Naive thymus-derived CD8-positive, alpha-beta T cell (primary cell): ENCODE measurements at regions not wholly inside any gene's neighbourhood (a gene's known extent, or its start where the extent isn't known, plus 50 kb on each side); places are given as distances from the start of the nearest gene placed in this dataset.

Experiments used
- ATAC-seq, 2 donors: fragments of 150-1000 bp; cut with Tn5 transposase in 1 of 2; sonication (Bioruptor Pico), chemical (Tn5 transposase) in 1 of 2; 1 replicate in 1 of 2; 2 replicates in 1 of 2; pipeline ENCODE4 v1.10.0; 2021; ENCODE audit warnings: mild to moderate bottlenecking in 2 of 2, moderate library complexity in 2 of 2
- POLR2A ChIA-PET: fragments of 350-600 bp; sonication (Branson Sonifier 250); formaldehyde crosslinking; loops from one replicate; lab custom pipeline; 2021; ENCODE audit warnings: antibody characterized with exemption; lab: Charles Lee
- DNase-seq, 10 donors: peaks; one replicate each; pipeline versions ENCODE4 v3.0.0 to v3.0.0-alpha.2; 2020 to 2022
- H3K27ac Mint-ChIP-seq, 10 donors: one replicate each; pipeline ENCODE4 v1.8.0; 2020 to 2022; ENCODE audit warnings: mild to moderate bottlenecking in 10 of 10, mixed read lengths in 10 of 10, moderate library complexity in 4 of 10, inconsistent platforms in 1 of 10
- H3K27me3 Mint-ChIP-seq, 5 donors: one replicate each; pipeline ENCODE4 v1.8.0; 2021 to 2022; ENCODE audit warnings: mixed read lengths in 5 of 5
- H3K36me3 Mint-ChIP-seq, 3 donors: one replicate each; pipeline ENCODE4 v1.8.0; 2020 to 2022; ENCODE audit warnings: mixed read lengths in 3 of 3, mild to moderate bottlenecking in 2 of 3, inconsistent platforms in 1 of 3
- H3K4me1 Mint-ChIP-seq, 4 donors: one replicate each; pipeline ENCODE4 v1.8.0; 2021 to 2022; ENCODE audit warnings: mixed read lengths in 4 of 4
- H3K4me3 Mint-ChIP-seq, 10 donors: one replicate each; pipeline ENCODE4 v1.8.0; 2020 to 2022; ENCODE audit warnings: mild to moderate bottlenecking in 10 of 10, mixed read lengths in 10 of 10, moderate library complexity in 6 of 10, inconsistent platforms in 1 of 10
- H3K9me3 Mint-ChIP-seq, 9 donors: one replicate each; pipeline ENCODE4 v1.8.0; 2020 to 2022; ENCODE audit warnings: mixed read lengths in 9 of 9, mild to moderate bottlenecking in 3 of 9, inconsistent platforms in 1 of 9, moderate library complexity in 1 of 9

DNA sequence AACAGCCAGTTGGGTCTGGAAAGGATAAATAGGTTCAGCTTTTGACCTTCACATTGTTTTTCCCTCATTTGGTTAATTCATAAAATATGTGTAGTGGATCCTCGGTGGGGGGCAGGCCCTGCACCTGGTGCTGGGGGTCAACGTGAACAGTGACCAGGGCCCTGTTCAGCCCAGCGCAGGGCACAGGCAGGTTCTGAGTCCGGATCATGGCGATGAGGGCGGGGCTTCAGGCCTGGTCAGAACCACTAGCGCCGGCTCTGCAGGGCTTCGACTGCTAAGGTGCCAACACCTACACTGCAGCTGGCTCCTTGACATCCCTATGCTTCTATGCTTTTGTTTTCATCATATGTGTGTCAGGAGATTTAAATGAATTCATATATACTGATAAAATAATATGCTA, 177.7 kb downstream of the CXCL12 start:
- ATAC-seq (no peak), DNase-seq (no peak)
- no peak overlapping the region for H3K4me3 Mint-ChIP-seq
- POLR2A ChIA-PET: no interaction called here
- peaks cover 2 to 11% (median 5%) of the 10 kb centered on the region in 5 donors for H3K27me3 Mint-ChIP-seq
- no peak overlapping the region for H3K27ac Mint-ChIP-seq
- H3K4me1 Mint-ChIP-seq: no peaks in the 10 kb centered on the region
- H3K36me3 Mint-ChIP-seq: no peaks in the 10 kb centered on the region
- H3K9me3 Mint-ChIP-seq: peaks cover 0 to 9% (median 4%) of the 10 kb centered on the region in 9 donors

DNA sequence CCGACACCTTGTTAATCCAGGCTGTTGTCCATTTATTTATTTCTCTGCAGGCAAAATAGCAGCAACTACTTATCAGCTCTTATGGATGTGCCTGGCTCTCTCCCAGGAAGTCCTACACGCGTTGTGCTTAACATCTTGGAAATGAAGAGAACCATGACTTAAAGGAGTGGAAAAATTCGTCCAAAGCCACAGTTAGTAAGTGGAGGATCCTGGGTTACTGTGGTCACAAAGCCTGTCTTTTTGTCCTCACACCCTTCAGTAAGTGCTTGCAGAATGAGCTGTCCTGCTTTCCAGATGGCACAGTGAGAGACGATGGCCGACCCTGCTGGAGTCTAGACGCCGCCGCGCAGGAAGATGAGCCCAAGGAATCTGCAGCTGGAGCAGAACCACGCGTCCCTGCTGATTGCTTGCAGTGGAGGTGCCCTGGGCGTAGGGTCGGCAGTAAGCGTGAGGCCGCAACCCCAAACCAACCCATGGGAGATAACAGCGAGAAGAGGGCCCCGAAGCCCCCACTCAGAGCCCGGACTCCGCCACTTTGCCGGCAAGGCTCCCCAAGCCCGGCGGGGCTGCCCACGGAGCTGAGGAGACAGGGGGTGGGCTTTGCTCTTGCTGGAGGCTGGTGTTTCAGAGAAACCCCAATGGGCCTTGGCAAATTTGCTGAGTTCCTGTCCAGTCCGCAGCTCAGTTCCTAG, 178.6 kb downstream of the CXCL12 start:
- Mint-ChIP-seq H3K27me3 (peaks cover 2 to 11% (median 5%) of the 10 kb centered on the region in 5 donors), H3K36me3 (no peaks in the 10 kb centered on the region), H3K9me3 (peaks cover 0 to 18% (median 6%) of the 10 kb centered on the region in 9 donors), H3K4me1 (no peaks in the 10 kb centered on the region), H3K4me3 (no peak overlapping the region), H3K27ac (no peak overlapping the region)
- POLR2A ChIA-PET: no interaction called here
- no peak for DNase-seq
- ATAC-seq: no peak

DNA sequence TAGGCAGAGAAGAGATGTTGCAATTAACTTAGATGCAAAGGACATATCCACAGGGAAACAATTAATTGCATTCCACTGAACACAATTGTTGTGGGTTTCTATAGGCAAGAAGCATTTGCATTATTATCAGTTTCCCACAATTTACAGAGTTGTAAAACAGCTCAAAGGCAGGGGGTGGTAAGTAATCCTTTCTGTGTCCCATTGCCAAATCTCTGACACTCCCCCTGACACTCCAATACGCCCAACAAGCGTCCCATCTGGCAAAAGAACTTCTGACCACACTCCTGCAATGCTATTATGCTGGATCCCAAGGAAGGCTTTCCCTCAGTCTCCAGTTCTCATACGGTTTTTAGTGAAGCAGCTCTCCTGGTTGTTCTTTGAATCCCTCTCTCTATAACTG, 179.8 kb downstream of the CXCL12 start:
- no peak for ATAC-seq
- no peak overlapping the region for H3K4me3 Mint-ChIP-seq
- peaks cover 3 to 7% (median 4%) of the 10 kb centered on the region in 5 donors for H3K27me3 Mint-ChIP-seq

DNA sequence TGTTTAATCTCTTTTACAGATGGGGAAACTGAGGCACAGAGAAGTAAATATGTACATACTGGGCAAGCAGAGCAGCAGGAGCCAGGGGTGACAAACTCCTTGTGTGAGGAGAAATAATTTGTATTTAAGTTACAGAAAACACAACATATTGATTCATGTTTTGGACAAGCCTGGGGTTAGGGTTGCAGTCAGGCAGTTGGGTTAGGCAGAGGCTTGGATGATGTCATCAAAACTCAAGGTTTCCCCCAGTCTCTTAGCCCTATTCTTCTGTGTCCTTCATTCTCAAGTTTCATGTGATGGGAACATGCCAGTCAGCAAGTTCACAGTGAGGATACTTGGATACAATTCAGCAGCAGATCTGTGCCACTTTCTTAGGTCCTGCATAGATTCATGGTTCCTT, 181.4 kb downstream of the CXCL12 start:
- Mint-ChIP-seq H3K4me3 (no peak overlapping the region), H3K27me3 (peaks cover 0 to 6% (median 3%) of the 10 kb centered on the region in 5 donors), H3K27ac (no peak overlapping the region), H3K4me1 (no peaks in the 10 kb centered on the region), H3K9me3 (peaks cover 0 to 22% (median 9%) of the 10 kb centered on the region in 9 donors), H3K36me3 (no peaks in the 10 kb centered on the region)
- ATAC-seq: no peak
- no peak for DNase-seq
- POLR2A ChIA-PET: no interaction called here

More for the DNA sequence above, 179.8 kb downstream of the CXCL12 start:
- Mint-ChIP-seq H3K36me3 (no peaks in the 10 kb centered on the region), H3K9me3 (peaks cover 0 to 22% (median 9%) of the 10 kb centered on the region in 9 donors), H3K4me1 (no peaks in the 10 kb centered on the region), H3K27ac (no peak overlapping the region)
- no peak for DNase-seq
- POLR2A ChIA-PET: no interaction called here

DNA sequence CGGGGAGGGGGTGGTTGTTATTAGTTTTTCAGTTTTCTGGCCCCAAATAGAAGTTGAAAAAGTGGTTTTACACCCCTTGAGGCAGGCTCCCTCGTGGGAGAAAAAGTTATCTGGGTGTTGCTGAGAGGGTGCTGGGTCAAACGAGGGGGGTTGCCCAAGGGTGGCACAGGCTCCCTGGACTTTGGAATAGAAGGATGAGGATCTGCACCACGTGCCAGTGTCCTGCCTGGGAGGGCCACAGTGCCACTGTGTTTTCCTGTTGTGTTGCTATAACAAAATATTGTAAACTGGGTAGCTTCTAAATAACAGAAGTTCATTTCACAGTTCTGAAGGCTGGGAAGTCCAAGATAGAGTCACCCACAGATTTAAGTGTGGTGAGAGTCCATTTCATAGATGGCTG, 181.9 kb downstream of the CXCL12 start:
- Mint-ChIP-seq H3K36me3 (no peaks in the 10 kb centered on the region), H3K27ac (no peak overlapping the region), H3K27me3 (peaks cover 0 to 4% (median 2%) of the 10 kb centered on the region in 5 donors), H3K9me3 (peaks cover 0 to 22% (median 9%) of the 10 kb centered on the region in 9 donors), H3K4me1 (no peaks in the 10 kb centered on the region), H3K4me3 (no peak overlapping the region)
- POLR2A ChIA-PET: no interaction called here
- ATAC-seq: no peak
- DNase-seq: no peak

DNA sequence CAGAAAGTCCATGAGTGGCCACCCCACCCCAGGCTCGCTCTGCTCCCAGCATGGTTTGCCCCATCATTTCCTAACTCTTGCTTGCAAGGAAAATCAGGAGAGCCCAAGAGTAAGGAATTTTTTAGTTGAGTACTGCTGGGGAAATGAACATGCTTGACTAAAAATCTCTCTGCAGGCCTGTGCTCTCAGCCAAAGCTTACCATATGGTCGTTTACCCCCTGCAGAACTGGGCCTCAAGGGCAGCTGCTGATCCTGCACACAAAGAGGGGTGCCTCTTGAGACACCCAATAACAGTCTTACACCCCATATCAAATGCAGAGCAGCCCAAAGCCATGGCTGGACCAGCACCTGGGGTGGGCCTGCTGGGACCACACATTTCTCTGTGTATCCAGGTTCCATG, 183.2 kb downstream of the CXCL12 start:
- H3K36me3 Mint-ChIP-seq: no peaks in the 10 kb centered on the region
- H3K27ac Mint-ChIP-seq: no peak overlapping the region
- no peaks in the 10 kb centered on the region for H3K4me1 Mint-ChIP-seq
- DNase-seq: no peak
- ATAC-seq: no peak
- H3K9me3 Mint-ChIP-seq: peaks cover 0 to 22% (median 9%) of the 10 kb centered on the region in 9 donors
- POLR2A ChIA-PET: no interaction called here
- H3K27me3 Mint-ChIP-seq: peaks cover 0 to 5% (median 4%) of the 10 kb centered on the region in 5 donors
- no peak overlapping the region for H3K4me3 Mint-ChIP-seq

DNA sequence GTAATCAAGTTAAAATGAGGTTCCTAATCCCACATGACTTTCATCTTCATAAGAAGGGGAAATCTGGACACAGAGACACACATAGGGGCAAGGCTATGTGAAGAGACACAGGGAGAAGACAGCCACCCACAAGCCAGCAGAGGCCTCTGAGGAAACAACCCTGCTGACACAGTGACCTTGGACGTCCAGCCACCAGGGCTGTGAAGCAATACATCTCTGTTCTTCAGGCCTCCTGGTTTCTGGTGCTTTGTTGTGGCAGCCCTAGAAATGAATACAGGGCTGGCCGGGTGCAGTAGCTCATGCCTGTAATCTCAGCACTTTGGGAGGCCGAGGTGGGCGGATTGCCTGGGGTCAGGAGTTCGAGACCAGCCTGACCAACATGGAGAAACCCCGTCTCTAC, 183.9 kb downstream of the CXCL12 start:
- no peak for ATAC-seq
- no peak for DNase-seq

DNA sequence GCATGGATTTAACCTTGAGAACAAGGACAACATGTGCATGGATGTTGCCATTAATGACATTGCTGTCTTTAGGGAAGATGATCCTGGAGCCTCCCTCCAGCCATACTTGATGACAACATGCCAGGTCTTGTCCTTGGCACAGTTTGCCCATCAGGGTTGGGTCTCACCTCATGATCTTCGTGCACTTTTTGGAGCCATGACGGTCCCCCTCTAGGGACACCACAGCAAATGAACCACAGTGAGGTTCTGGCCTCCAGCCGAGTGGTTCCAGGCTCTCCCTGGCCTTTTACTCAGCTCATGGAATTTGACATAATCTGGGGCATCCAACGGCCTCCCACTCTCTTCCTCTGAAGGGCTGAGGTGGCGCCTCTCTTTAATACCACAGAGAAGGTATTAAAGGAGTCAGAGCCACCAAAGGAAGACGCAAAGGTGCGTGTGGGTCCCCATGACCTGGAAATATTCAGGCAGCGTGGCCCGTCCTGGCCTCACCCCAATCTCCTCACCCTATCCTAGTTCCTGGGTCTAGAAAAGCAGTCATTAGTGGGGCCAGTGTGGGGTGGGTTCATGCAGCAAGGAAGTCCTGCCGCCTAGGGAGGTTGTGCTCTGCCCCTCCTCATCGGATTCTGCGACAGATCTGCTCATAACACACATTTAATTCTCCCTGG, 184.8 kb downstream of the CXCL12 start:
- Mint-ChIP-seq H3K27me3 (peaks cover 0 to 10% (median 4%) of the 10 kb centered on the region in 5 donors), H3K27ac (no peak overlapping the region), H3K36me3 (no peaks in the 10 kb centered on the region), H3K9me3 (peaks cover 0 to 22% (median 9%) of the 10 kb centered on the region in 9 donors), H3K4me1 (no peaks in the 10 kb centered on the region), H3K4me3 (no peak overlapping the region)
- POLR2A ChIA-PET: no interaction called here
- no peak for DNase-seq
- no peak for ATAC-seq

More for the DNA sequence above, 183.9 kb downstream of the CXCL12 start:
- Mint-ChIP-seq H3K4me3 (no peak overlapping the region), H3K36me3 (no peaks in the 10 kb centered on the region), H3K4me1 (no peaks in the 10 kb centered on the region), H3K27me3 (peaks cover 0 to 7% (median 4%) of the 10 kb centered on the region in 5 donors), H3K9me3 (peaks cover 0 to 22% (median 9%) of the 10 kb centered on the region in 9 donors), H3K27ac (no peak overlapping the region)
- POLR2A ChIA-PET: no interaction called here

DNA sequence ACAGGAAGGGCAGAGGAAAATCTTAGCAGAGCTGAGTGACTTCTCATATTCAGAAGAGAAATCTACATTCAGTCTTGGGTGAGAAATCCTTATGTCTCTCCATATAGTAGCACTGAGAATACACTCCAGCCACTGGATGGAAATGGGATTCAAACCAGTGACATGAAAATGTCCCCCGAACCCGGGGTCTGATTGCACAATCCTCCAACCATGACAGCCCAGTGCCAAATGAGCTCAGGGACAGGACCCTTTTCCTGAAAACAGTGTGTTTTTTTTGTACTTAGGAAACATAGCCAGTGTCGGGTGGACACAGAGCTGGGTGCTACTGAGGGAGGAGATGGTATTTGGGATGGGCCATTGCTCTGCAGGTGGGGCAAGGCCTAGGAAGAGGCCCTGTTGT, 185.6 kb downstream of the CXCL12 start:
- no peak for ATAC-seq
- Mint-ChIP-seq H3K36me3 (no peaks in the 10 kb centered on the region), H3K4me3 (no peak overlapping the region), H3K27me3 (peaks cover 0 to 15% (median 1%) of the 10 kb centered on the region in 5 donors), H3K9me3 (peaks cover 0 to 22% (median 9%) of the 10 kb centered on the region in 9 donors), H3K4me1 (no peaks in the 10 kb centered on the region), H3K27ac (no peak overlapping the region)
- no peak for DNase-seq
- POLR2A ChIA-PET: no interaction called here

DNA sequence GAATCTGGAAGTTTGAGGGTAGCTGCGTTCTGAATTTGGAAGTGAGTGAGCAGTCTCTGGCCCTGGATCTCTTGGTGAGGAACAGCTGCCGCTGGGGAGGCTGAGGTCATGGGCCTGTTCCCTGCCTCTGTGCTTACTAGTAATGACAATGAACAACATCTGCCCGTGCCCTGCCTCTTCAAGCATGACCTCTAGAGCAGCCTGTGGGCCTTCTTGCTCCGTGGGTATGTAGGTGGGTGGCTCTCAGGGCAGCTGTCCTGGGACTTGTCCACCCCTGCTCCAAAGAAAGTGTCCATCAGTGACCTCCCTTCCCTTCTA, 186.2 kb downstream of the CXCL12 start:
- H3K36me3 Mint-ChIP-seq: no peaks in the 10 kb centered on the region

DNA sequence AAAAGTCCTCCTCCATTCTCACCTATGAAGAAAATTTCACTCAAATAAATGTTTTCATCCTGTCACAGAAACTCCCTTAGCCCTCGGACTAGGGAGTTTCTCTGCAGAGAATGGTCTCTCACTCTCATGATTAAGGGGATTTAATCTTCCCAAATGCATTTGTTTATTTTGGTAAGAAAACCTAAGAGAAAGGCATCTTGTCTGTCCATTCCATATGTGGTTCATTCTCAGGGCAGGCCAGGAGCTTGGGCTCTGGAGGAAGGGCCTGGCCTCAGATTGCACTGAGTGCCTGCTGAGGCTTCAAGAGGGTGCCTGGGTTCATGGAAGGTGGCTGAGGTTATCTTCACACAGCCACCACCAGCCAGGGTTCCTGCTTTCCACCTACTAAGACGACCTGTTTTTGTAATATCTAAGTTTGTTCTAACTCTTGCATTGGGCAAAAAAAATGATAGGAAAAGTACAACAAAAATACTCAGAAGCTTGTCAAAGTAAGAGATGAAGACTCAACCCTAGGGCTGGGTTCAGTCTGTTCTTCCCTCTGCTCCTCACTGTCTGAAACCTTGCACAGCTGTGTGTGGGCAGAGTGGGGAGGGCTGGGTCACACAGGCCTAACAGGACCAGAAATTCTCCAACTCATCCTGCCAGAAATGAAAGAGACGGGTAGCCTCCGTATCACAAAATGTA, 186.7 kb downstream of the CXCL12 start:
- Mint-ChIP-seq H3K9me3 (peaks cover 0 to 22% (median 9%) of the 10 kb centered on the region in 9 donors), H3K27me3 (peaks cover 0 to 17% (median 1%) of the 10 kb centered on the region in 5 donors), H3K4me3 (no peak overlapping the region), H3K4me1 (no peaks in the 10 kb centered on the region), H3K36me3 (no peaks in the 10 kb centered on the region), H3K27ac (no peak overlapping the region)
- DNase-seq (no peak), ATAC-seq (no peak)
- POLR2A ChIA-PET: no interaction called here

More for the DNA sequence above, 186.2 kb downstream of the CXCL12 start:
- POLR2A ChIA-PET: no interaction called here
- DNase-seq (no peak), ATAC-seq (no peak)
- Mint-ChIP-seq H3K27me3 (peaks cover 0 to 17% (median 1%) of the 10 kb centered on the region in 5 donors), H3K27ac (no peak overlapping the region), H3K9me3 (peaks cover 0 to 22% (median 9%) of the 10 kb centered on the region in 9 donors), H3K4me1 (no peaks in the 10 kb centered on the region), H3K4me3 (no peak overlapping the region)

DNA sequence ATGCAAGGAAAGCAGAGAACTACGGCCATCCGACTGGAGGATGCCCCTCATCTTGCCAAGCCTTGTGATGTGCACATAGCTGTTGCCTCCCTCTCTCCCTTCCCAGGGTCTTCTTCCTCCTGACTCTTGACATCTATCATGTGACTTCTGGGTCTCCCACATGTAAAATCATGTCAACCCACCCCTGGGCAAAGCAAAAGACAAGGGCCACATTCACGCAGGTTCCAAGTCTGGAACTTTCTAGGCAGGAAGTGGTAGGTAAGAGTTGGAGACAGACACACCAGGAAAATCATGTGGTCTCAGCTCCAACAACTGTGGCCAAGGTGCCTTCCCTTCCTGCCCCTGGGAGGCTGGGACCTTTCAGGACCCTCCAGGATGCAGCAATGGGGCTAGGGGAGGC, 187.3 kb downstream of the CXCL12 start:
- Mint-ChIP-seq H3K27ac (no peak overlapping the region), H3K4me3 (no peak overlapping the region), H3K4me1 (no peaks in the 10 kb centered on the region), H3K9me3 (peaks cover 0 to 18% (median 9%) of the 10 kb centered on the region in 9 donors), H3K36me3 (no peaks in the 10 kb centered on the region), H3K27me3 (peaks cover 0 to 17% (median 1%) of the 10 kb centered on the region in 5 donors)
- DNase-seq: no peak
- no peak for ATAC-seq
- POLR2A ChIA-PET: no interaction called here

DNA sequence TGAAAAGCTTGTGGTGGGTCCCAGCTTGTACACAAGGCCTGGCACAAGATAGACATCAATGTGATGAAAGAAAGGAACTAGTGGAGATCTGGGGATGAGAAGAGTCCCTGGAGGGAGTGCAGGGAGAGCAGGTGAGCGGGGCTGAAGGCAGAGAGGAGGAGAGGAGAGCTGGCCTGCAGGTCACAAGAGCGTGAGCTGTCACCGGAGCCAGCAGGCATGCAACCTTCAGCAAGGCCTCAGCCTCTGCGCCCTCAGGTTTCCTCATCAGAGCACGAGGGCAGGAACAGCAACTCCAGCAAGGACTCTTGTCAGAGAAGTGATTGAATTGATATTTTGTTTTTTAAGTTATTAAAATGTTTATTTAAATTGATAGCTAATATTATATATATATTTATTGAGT, 188.6 kb downstream of the CXCL12 start:
- H3K27me3 Mint-ChIP-seq: peaks cover 0 to 17% (median 1%) of the 10 kb centered on the region in 5 donors
- POLR2A ChIA-PET: no interaction called here
- no peak overlapping the region for H3K4me3 Mint-ChIP-seq
- no peak overlapping the region for H3K27ac Mint-ChIP-seq
- DNase-seq (no peak), ATAC-seq (no peak)
- no peaks in the 10 kb centered on the region for H3K36me3 Mint-ChIP-seq
- H3K4me1 Mint-ChIP-seq: no peaks in the 10 kb centered on the region
- peaks cover 0 to 8% (median 3%) of the 10 kb centered on the region in 9 donors for H3K9me3 Mint-ChIP-seq
